GM23248 (cell line): ENCODE measurements at regions not wholly inside any gene's neighbourhood (a gene's known extent, or its start where the extent isn't known, plus 50 kb on each side); places are given as distances from the start of the nearest gene placed in this dataset.

Experiments
- DNase-seq: peaks from one replicate; pipeline ENCODE4 v3.0.0-alpha.2; 2015
- H2AFZ ChIP-seq: fragments of 200-600 bp; sonication (generic); 2 replicates; pipeline ENCODE4 v1.6.1; 2016; ENCODE audit warnings: antibody characterized with exemption
- H3F3A ChIP-seq: fragments of 200-600 bp; sonication (generic); 2 replicates; pipeline ENCODE4 v1.6.1; 2016; ENCODE audit warnings: mild to moderate bottlenecking, antibody characterized with exemption, mixed run types; ENCODE audit not compliant: insufficient read depth
- H3K27ac ChIP-seq: fragments of 200-600 bp; sonication (generic); 2 replicates; pipeline ENCODE4 v1.5.1; 2016; ENCODE audit warnings: mild to moderate bottlenecking
- H3K27me3 ChIP-seq: fragments of 200-600 bp; sonication (generic); replicated peaks from 2 replicates; pipeline ENCODE4 v1.6.1; 2016; ENCODE audit warnings: mild to moderate bottlenecking; ENCODE audit not compliant: insufficient read depth
- H3K36me3 ChIP-seq: fragments of 200-600 bp; sonication (generic); 2 replicates; pipeline ENCODE4 v1.6.1; 2016; ENCODE audit warnings: low read depth, mild to moderate bottlenecking
- H3K4me1 ChIP-seq: fragments of 200-600 bp; sonication (generic); 2 replicates; pipeline ENCODE4 v1.6.1; 2016; ENCODE audit warnings: mild to moderate bottlenecking; ENCODE audit not compliant: insufficient read depth
- H3K4me2 ChIP-seq: fragments of 200-600 bp; sonication (generic); one replicate; pipeline ENCODE4 v1.6.1; 2016; ENCODE audit warnings: mild to moderate bottlenecking; ENCODE audit not compliant: unreplicated experiment
- H3K4me3 ChIP-seq: fragments of 200-600 bp; sonication (generic); 2 replicates; pipeline ENCODE4 v1.5.1; 2016; ENCODE audit warnings: mild to moderate bottlenecking
- H3K79me2 ChIP-seq: fragments of 200-600 bp; sonication (generic); 2 replicates; pipeline ENCODE4 v1.6.1; 2016; ENCODE audit warnings: mild to moderate bottlenecking; ENCODE audit not compliant: insufficient read depth
- H3K9ac ChIP-seq: fragments of 200-600 bp; sonication (generic); 2 replicates; pipeline ENCODE4 v1.6.1; 2016; ENCODE audit warnings: mild to moderate bottlenecking
- H3K9me2 ChIP-seq: fragments of 200-600 bp; sonication (generic); 2 replicates; pipeline ENCODE4 v1.6.1; 2016; ENCODE audit warnings: mixed run types, mild to moderate bottlenecking, moderate library complexity; ENCODE audit not compliant: insufficient read depth
- H3K9me3 ChIP-seq: fragments of 200-600 bp; sonication (generic); one replicate; pipeline ENCODE4 v1.6.1; 2017; ENCODE audit warnings: low read depth
- H4K20me1 ChIP-seq: fragments of 200-600 bp; sonication (generic); 2 replicates; pipeline ENCODE4 v1.6.0; 2016; ENCODE audit not compliant: insufficient read depth
- EZH2 ChIP-seq: fragments of 200-600 bp; sonication (generic); IDR thresholded peaks from 2 replicates; pipeline ENCODE4 v1.6.1; 2018; ENCODE audit warnings: antibody characterized with exemption, mild to moderate bottlenecking; ENCODE audit not compliant: insufficient read depth, poor library complexity, severe bottlenecking
- EZH2phosphoT487 ChIP-seq: fragments of 200-600 bp; sonication (generic); IDR thresholded peaks from 2 replicates; pipeline ENCODE4 v1.6.1; 2018; ENCODE audit warnings: antibody characterized with exemption, moderate library complexity, mild to moderate bottlenecking, low read depth; ENCODE audit not compliant: insufficient read depth
- WGBS, 2 experiments: methylation state at CpG; one replicate each; pipeline ENCODE4 v1.1.6; 2015 to 2017; ENCODE audit warnings: low lambda C conversion rate in 2 of 2, low coverage in 1 of 2; ENCODE audit errors: missing lambda C conversion rate in 2 of 2; 5-methylcytosine and 5-hydroxymethylcytosine counted together
- in situ Hi-C: fragments of 300-500 bp; cut with MboI; formaldehyde crosslinking; loops from 2 replicates; pipeline ENCODE4 v1.15.0; 2020

DNA sequence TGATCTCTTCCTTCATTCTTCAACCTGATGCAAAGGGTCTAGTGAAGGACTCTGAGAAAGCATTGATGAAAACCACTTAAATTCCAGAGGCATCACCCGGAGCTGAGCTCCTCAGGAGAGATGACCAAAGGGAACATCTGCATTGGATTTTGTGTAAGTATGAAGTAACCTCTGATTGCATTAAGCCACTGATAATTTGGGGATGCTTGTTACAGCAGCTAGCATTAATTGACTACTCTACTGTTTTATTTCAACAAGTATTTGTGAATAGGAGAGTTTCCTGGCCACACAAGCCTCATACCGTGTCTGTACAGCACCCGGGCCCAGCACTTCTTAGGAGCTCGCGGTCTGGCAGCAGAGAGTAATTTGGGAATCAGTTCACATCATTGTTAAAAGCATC, 250.7 kb upstream of the POU3F1 start:
- DNase-seq: no peak
- Histone ChIP-seq H3K27me3 (no peaks in the 10 kb centered on the region; the same call in 1 of the 2 replicates), H3K4me3 (no peak overlapping the region), H3K79me2 (no peaks in the 10 kb centered on the region), H3K9ac (no peak overlapping the region), H3K9me3 (no peaks in the 10 kb centered on the region), H2AFZ (no peak overlapping the region), H3K9me2 (no peaks in the 10 kb centered on the region), H4K20me1 (no peaks in the 10 kb centered on the region), H3K27ac (no peak overlapping the region), H3F3A (no peaks in the 10 kb centered on the region), H3K4me1 (no peaks in the 10 kb centered on the region), H3K4me2 (no peak overlapping the region), H3K36me3 (no peaks in the 10 kb centered on the region)
- WGBS, 2 experiments: 38 to 45% methylated on average over 5 of the region's 5 CpGs
- TF ChIP-seq EZH2phosphoT487 (no peak), EZH2 (no peak)
- in situ Hi-C loops: no loop called here

DNA sequence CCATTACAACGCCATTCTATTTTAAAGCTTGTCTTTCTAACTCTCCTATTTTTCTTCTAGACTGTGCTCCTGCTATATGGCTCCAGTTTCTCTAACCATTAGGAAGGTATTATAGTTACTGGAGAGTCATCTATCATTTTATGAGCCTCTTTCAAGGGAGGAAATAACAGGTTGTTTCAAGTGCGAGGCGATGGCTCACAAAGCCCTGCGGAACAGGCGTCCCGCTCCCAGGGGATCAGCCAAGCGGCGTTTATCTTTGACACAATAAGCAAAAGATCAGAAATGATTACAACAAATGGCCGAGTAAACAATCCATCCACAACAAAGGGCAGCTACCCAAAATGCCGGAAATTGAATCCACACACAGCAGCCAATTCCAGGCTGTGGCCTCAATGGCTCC, 249.5 kb upstream of the POU3F1 start:
- TF ChIP-seq EZH2 (no peak), EZH2phosphoT487 (no peak)
- H3F3A ChIP-seq: no peaks in the 10 kb centered on the region
- H3K9ac ChIP-seq: no peak overlapping the region
- H3K4me3 ChIP-seq: no peak overlapping the region
- H3K4me2 ChIP-seq: no peak overlapping the region
- H3K79me2 ChIP-seq: no peaks in the 10 kb centered on the region
- H3K4me1 ChIP-seq: no peaks in the 10 kb centered on the region
- in situ Hi-C loops: no loop called here
- no peaks in the 10 kb centered on the region for H3K36me3 ChIP-seq
- H3K27me3 ChIP-seq: peaks cover 6% of the 10 kb centered on the region; the same call in 1 of the 2 replicates
- H3K27ac ChIP-seq: no peak overlapping the region
- H3K9me2 ChIP-seq: no peaks in the 10 kb centered on the region
- H2AFZ ChIP-seq: no peak overlapping the region
- no peaks in the 10 kb centered on the region for H3K9me3 ChIP-seq
- no peak for DNase-seq
- 29 to 32% methylated on average over 10 of the region's 10 CpGs for WGBS, 2 experiments
- no peaks in the 10 kb centered on the region for H4K20me1 ChIP-seq

DNA sequence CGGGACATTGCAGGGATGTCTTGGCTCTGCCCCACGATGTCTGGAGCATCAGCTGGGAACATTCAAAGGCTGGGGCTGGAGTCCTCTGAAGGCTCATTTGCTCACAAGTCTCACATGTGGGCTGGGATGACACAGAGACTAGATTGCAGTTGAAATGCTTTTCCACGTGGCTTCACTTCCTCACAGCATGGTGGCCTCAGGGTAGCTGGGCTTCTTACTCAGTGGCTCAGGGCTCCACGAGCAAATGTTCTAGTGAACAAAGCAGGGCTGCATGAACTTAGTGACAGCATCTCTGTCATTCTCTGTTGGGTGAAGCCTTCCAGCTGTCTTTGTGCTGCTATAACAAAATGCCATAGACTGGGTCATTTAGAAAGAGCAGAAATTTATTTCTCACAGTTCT, 247.0 kb upstream of the POU3F1 start:
- H3K36me3 ChIP-seq: no peaks in the 10 kb centered on the region
- no peak overlapping the region for H3K9ac ChIP-seq
- TF ChIP-seq EZH2: no peak
- no peak for TF ChIP-seq EZH2phosphoT487
- H3K9me3 ChIP-seq: no peaks in the 10 kb centered on the region
- no peaks in the 10 kb centered on the region for H3K9me2 ChIP-seq
- in situ Hi-C loops: no loop called here
- no peaks in the 10 kb centered on the region for H3K79me2 ChIP-seq
- no peaks in the 10 kb centered on the region for H3K4me1 ChIP-seq
- H4K20me1 ChIP-seq: no peaks in the 10 kb centered on the region
- H2AFZ ChIP-seq: no peak overlapping the region
- H3K4me2 ChIP-seq: no peak overlapping the region
- peaks cover 6% of the 10 kb centered on the region; the same call in 1 of the 2 replicates for H3K27me3 ChIP-seq
- H3F3A ChIP-seq: no peaks in the 10 kb centered on the region
- WGBS, 2 experiments: 3 to 5% methylated on average over 4 of the region's 4 CpGs
- H3K27ac ChIP-seq: no peak overlapping the region
- H3K4me3 ChIP-seq: no peak overlapping the region
- no peak for DNase-seq

- no peaks in the 10 kb centered on the region for H3K36me3 ChIP-seq
- H3K27me3 ChIP-seq: peaks cover 6% of the 10 kb centered on the region; the same call in 1 of the 2 replicates
- no peak overlapping the region for H3K4me3 ChIP-seq
- TF ChIP-seq EZH2phosphoT487 (no peak), EZH2 (no peak)
- no peak overlapping the region for H3K9ac ChIP-seq
- no peaks in the 10 kb centered on the region for H3K4me1 ChIP-seq
- no peak overlapping the region for H3K4me2 ChIP-seq
- DNase-seq: no peak
- H3F3A ChIP-seq: no peaks in the 10 kb centered on the region
- no peaks in the 10 kb centered on the region for H3K9me3 ChIP-seq
- in situ Hi-C loops: no loop called here
- H3K9me2 ChIP-seq: no peaks in the 10 kb centered on the region
- no peak overlapping the region for H3K27ac ChIP-seq
- WGBS, 2 experiments: 27 to 33% methylated on average over 3 of the region's 3 CpGs
- H2AFZ ChIP-seq: no peak overlapping the region
- H3K79me2 ChIP-seq: no peaks in the 10 kb centered on the region
- no peaks in the 10 kb centered on the region for H4K20me1 ChIP-seq
These were observed 246.4 kb upstream of the POU3F1 start for GRCh38 chr1:38292969-38293368.
